Colonic mucosa (tissue), 4 donors: ENCODE measurements at regions not wholly inside any gene's neighbourhood (a gene's known extent, or its start where the extent isn't known, plus 50 kb on each side); places are given as distances from the start of the nearest gene placed in this dataset.
"Not testable (repeated sequence)": the region's sequence is repeated elsewhere in the genome, so short reads cannot be mapped to it uniquely, and the experiment has no call there.

Experiments
- DNase-seq: peaks from one replicate; pipeline ENCODE4 v3.0.0-alpha.2; 2020
- H3K27ac ChIP-seq: fragments of 200-600 bp; one replicate; pipeline ENCODE4 v1.8.0; 2021
- H3K27me3 ChIP-seq: fragments of 200-600 bp; one replicate; pipeline ENCODE4 v1.8.0; 2021
- H3K36me3 ChIP-seq: fragments of 200-600 bp; one replicate; pipeline ENCODE4 v1.8.0; 2021
- H3K4me1 ChIP-seq: fragments of 200-600 bp; one replicate; pipeline ENCODE4 v1.8.0; 2021; ENCODE audit warnings: mild to moderate bottlenecking
- H3K4me3 ChIP-seq: fragments of 200-600 bp; one replicate; pipeline ENCODE4 v1.8.0; 2021
- H3K9ac ChIP-seq, 2 donors: one replicate each; pipeline ENCODE4 v1.7.0; 2013; ENCODE audit warnings: control low read depth in 2 of 2, low read depth in 2 of 2, low read length in 2 of 2
- H3K9me3 ChIP-seq: fragments of 200-600 bp; one replicate; pipeline ENCODE4 v1.8.0; 2021
- CTCF ChIP-seq: fragments of 200-600 bp; IDR thresholded peaks from one replicate; pipeline ENCODE4 v1.8.0; 2022; ENCODE audit warnings: antibody characterized with exemption, mild to moderate bottlenecking
- intact Hi-C: fragments of 100-400 bp; cut with DNase I; formaldehyde crosslinking; loops from one replicate; pipeline ENCODE4 v1.14.1; 2022
- donor health status: healthy.
- donor health status: DM: no; HTN: no; CAD: no.
- donor health status: DM: no; HTN: no; CAD: no.

DNA sequence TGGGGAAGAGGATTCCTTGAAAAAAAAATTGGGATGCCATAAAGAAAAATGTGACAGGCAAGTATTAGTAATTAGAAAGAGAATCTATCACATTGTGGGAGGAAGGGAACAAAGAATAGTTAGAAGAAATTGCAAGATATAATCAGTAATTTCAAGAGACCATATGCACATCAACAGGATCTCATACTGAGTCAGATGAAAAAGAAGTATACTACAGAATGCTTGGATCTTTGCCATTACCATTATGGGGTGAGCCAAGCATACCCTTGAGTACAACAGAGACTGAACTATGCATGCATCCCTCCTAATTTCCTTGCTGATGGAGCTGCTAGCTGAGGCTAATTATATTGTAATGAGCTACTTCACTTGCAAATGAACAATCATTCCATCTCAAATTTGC is 287.6 kb downstream of the PAPSS1 start:
- no peak for DNase-seq

DNA sequence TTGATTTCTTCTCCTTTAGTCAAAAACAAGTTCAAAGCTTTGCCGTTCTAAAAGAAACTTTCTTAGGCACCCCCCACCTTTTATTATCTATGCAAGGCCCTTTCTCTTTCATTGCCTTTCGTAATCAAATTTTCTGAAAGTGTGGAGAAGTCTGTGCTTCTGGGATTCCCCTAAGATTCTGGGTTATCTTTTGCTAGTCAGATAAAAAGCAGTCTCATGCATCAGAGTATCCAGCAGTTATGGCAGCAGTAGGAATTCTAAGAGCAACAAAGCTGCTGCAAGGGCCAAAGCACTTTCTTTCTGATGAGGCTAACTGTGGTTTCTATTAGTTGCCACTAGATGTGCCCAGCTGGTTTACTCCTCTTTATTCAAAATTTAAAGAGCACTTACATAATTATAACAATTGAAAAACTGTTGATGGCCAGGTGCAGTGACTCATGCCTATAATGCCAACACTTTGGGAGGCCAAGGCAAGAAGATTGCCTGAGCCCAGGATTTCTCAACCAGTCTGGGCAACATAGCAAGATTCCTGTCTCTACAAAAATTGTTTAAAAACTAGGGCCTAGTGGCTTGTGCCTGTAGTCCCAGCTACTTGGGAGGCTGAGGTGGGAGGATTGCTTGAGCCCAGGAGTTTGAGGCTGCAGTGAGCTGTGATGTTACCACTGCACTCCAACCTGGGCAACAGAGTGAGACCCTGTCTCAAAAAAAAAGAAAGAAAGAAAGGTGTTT is 296.2 kb downstream of the PAPSS1 start:
- Histone ChIP-seq H3K27me3 (no peaks in the 10 kb centered on the region), H3K27ac (no peak overlapping the region), H3K36me3 (no peaks in the 10 kb centered on the region), H3K4me3 (no peak overlapping the region), H3K4me1 (no peaks in the 10 kb centered on the region), H3K9ac (no peak overlapping the region), H3K9me3 (no peaks in the 10 kb centered on the region)
- intact Hi-C loops = no loop called here
- TF ChIP-seq CTCF = no peak
- no peak for DNase-seq

More for the DNA sequence above, 287.6 kb downstream of the PAPSS1 start:
- Histone ChIP-seq H3K27ac (no peak overlapping the region), H3K9me3 (no peaks in the 10 kb centered on the region), H3K9ac (no peak overlapping the region), H3K4me1 (no peaks in the 10 kb centered on the region), H3K27me3 (no peaks in the 10 kb centered on the region), H3K4me3 (no peak overlapping the region), H3K36me3 (no peaks in the 10 kb centered on the region)
- TF ChIP-seq CTCF = no peak
- intact Hi-C loops = no loop called here

- intact Hi-C loops, H3K36me3 ChIP-seq, H3K27me3 ChIP-seq, DNase-seq, H3K4me3 ChIP-seq, H3K27ac ChIP-seq, H3K9me3 ChIP-seq, H3K9ac ChIP-seq, H3K4me1 ChIP-seq: not testable (repeated sequence)
Observed at GRCh38 chr4:107419536-107419935, 300.5 kb downstream of the PAPSS1 start.

GRCh38 chr4:107419052-107419451 is 301.0 kb downstream of the PAPSS1 start:
- no peak overlapping the region for H3K27ac ChIP-seq
- no peaks in the 10 kb centered on the region for H3K27me3 ChIP-seq
- no peak for TF ChIP-seq CTCF
- no peaks in the 10 kb centered on the region for H3K4me1 ChIP-seq
- no peak overlapping the region for H3K9ac ChIP-seq
- H3K9me3 ChIP-seq = no peaks in the 10 kb centered on the region
- no peaks in the 10 kb centered on the region for H3K36me3 ChIP-seq
- intact Hi-C loops = no loop called here
- DNase-seq = no peak
- H3K4me3 ChIP-seq = no peak overlapping the region

DNA sequence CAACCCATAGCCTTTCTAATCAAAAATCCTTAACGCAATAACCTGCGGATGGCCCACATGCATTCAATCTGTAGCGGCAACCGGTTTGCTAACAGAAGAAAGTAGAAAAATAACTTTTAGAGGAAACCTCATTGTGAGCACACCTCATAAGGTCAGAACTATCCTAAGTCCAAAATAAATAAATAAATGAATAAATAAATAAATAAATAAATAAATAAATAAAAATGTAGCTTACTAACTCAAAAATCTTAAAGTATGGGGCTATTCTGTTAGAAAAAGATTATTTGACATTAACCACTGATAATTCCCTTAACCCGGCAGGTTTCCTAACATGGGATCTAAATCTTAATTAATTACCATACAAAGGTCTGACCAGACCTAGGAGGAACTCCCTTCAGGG is 304.5 kb downstream of the PAPSS1 start:
- H3K36me3 ChIP-seq, H3K4me3 ChIP-seq, H3K9ac ChIP-seq, H3K27ac ChIP-seq, H3K27me3 ChIP-seq, DNase-seq, H3K9me3 ChIP-seq, intact Hi-C loops, H3K4me1 ChIP-seq: not testable (repeated sequence)

DNA sequence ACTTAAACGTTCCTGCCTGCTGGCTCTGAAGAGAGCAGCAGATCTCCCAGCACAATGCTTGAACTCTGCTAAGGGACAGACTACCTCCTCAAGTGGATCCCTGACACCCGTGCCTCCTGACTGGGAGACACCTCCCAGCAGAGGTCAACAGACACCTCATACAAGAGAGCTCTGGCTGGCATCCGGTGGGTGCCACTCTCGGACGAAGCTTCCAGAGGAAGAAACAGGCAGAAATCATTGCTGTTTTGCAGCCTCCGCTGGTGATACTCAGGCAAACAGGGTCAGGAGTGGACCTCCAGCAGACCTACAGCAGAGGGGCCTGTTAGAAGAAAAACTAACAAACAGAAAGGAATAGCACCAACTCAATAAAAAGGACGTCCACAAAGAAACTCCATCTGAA is 310.2 kb downstream of the PAPSS1 start:
- H3K9ac ChIP-seq, H3K27me3 ChIP-seq, H3K4me3 ChIP-seq, intact Hi-C loops, DNase-seq, H3K9me3 ChIP-seq, H3K27ac ChIP-seq, H3K4me1 ChIP-seq, H3K36me3 ChIP-seq: not testable (repeated sequence)

DNA sequence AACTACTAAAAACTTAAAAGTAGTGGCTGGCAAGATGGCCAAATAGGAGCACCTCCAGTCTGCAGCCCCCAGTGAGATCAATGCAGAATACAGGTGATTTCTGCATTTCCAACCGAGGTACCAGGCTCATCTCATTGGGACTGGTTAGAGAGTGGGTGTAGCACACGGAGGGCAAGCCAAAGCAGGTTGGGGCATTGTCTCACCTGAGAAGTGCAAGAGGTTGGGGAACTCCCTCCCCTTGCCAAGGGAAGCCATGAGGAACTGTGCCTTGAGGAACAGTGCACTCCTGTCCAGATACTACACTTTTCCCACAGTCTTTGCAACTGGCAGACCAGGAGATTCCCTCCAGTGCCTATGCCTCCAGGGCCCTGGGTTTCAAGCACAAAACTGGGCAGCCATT is 311.1 kb downstream of the PAPSS1 start:
- intact Hi-C loops = no loop called here
- no peaks in the 10 kb centered on the region for H3K36me3 ChIP-seq
- no peak for DNase-seq

More for the DNA sequence above, 311.1 kb downstream of the PAPSS1 start:
- Histone ChIP-seq H3K27me3 (no peaks in the 10 kb centered on the region), H3K4me3 (no peak overlapping the region), H3K9ac (no peak overlapping the region), H3K27ac (no peak overlapping the region), H3K4me1 (no peaks in the 10 kb centered on the region), H3K9me3 (no peaks in the 10 kb centered on the region)
- TF ChIP-seq CTCF = no peak
